MM.1S (cell line): ENCODE measurements at regions not wholly inside any gene's neighbourhood (a gene's known extent, or its start where the extent isn't known, plus 50 kb on each side); places are given as distances from the start of the nearest gene placed in this dataset.

Experiments
- DNase-seq: peaks from one replicate; pipeline ENCODE4 v3.0.0-alpha.2; 2015
- H2AFZ ChIP-seq: fragments of 300-600 bp; sonication (generic); 2 replicates; pipeline ENCODE4 v1.6.0; 2016; ENCODE audit warnings: antibody characterized with exemption, low read length
- H3F3A ChIP-seq: fragments of 300-600 bp; sonication (generic); 2 replicates; pipeline ENCODE4 v1.6.1; 2016; ENCODE audit warnings: mild to moderate bottlenecking, antibody characterized with exemption, low read length, moderate library complexity, mixed read lengths; ENCODE audit not compliant: insufficient read depth
- H3K27ac ChIP-seq: fragments of 300-600 bp; sonication (generic); 2 replicates; pipeline ENCODE4 v1.5.1; 2016; ENCODE audit warnings: mild to moderate bottlenecking, low read length
- H3K27me3 ChIP-seq: fragments of 300-600 bp; sonication (generic); replicated peaks from 2 replicates; pipeline ENCODE4 v1.6.0; 2016; ENCODE audit warnings: low read length; ENCODE audit not compliant: insufficient read depth
- H3K36me3 ChIP-seq: fragments of 300-600 bp; sonication (generic); replicated peaks from 2 replicates; pipeline ENCODE4 v1.6.1; 2016; ENCODE audit warnings: mild to moderate bottlenecking, low read length, mixed read lengths; ENCODE audit not compliant: insufficient read depth
- H3K4me1 ChIP-seq: fragments of 300-600 bp; sonication (generic); 2 replicates; pipeline ENCODE4 v1.6.1; 2016; ENCODE audit warnings: low read length, mixed read lengths
- H3K4me2 ChIP-seq: fragments of 300-600 bp; sonication (generic); 2 replicates; pipeline ENCODE4 v1.6.0; 2016; ENCODE audit warnings: low read depth, low read length
- H3K4me3 ChIP-seq: fragments of 300-600 bp; sonication (generic); 2 replicates; pipeline ENCODE4 v1.5.1; 2016; ENCODE audit warnings: low read length, mixed read lengths
- H3K79me2 ChIP-seq: fragments of 300-600 bp; sonication (generic); 2 replicates; pipeline ENCODE4 v1.6.1; 2016; ENCODE audit warnings: mixed run types, low read length, mixed read lengths
- H3K9ac ChIP-seq: fragments of 300-600 bp; sonication (generic); 2 replicates; pipeline ENCODE4 v1.6.1; 2016; ENCODE audit warnings: low read length, mixed read lengths
- H3K9me2 ChIP-seq: fragments of 300-600 bp; sonication (generic); replicated peaks from 2 replicates; pipeline ENCODE4 v1.6.1; 2016; ENCODE audit warnings: mild to moderate bottlenecking, low read length, mixed read lengths; ENCODE audit not compliant: insufficient read depth
- H3K9me3 ChIP-seq: fragments of 300-600 bp; sonication (generic); replicated peaks from 2 replicates; pipeline ENCODE4 v1.6.1; 2016; ENCODE audit warnings: mild to moderate bottlenecking, low read length, mixed read lengths; ENCODE audit not compliant: insufficient read depth
- H4K20me1 ChIP-seq: fragments of 300-600 bp; sonication (generic); 2 replicates; pipeline ENCODE4 v1.6.1; 2016; ENCODE audit warnings: mild to moderate bottlenecking, low read length, moderate library complexity, mixed read lengths; ENCODE audit not compliant: insufficient read depth
- CTCF ChIP-seq: fragments of 300-600 bp; sonication (generic); IDR thresholded peaks from 2 replicates; pipeline ENCODE4 v1.5.1; 2016; ENCODE audit warnings: antibody characterized with exemption, low read length, mixed read lengths
- EZH2 ChIP-seq: fragments of 300-600 bp; sonication (generic); optimal IDR thresholded peaks from 2 replicates; pipeline ENCODE3; 2017; ENCODE audit warnings: low read depth, mild to moderate bottlenecking, antibody characterized with exemption, low read length, mixed read lengths
- EZH2phosphoT487 ChIP-seq: fragments of 300-600 bp; sonication (generic); IDR thresholded peaks from 2 replicates; pipeline ENCODE4 v1.6.1; 2018; ENCODE audit warnings: antibody characterized with exemption, low read length

GRCh38 chr17:36746381-36747053, 145.1 kb downstream of the MRM1 start:
- Histone ChIP-seq H2AFZ (no peak overlapping the region), H3K36me3 (no peaks in the 10 kb centered on the region), H3F3A (no peaks in the 10 kb centered on the region; the same call in 1 of the 2 replicates), H3K4me3 (no peak overlapping the region), H3K27ac (no peak overlapping the region), H3K9me2 (no peaks in the 10 kb centered on the region), H3K27me3 (peaks cover 45% of the 10 kb centered on the region), H3K9me3 (no peaks in the 10 kb centered on the region), H3K9ac (no peak overlapping the region), H3K4me1 (no peaks in the 10 kb centered on the region), H3K79me2 (no peaks in the 10 kb centered on the region), H3K4me2 (no peak overlapping the region), H4K20me1 (no peaks in the 10 kb centered on the region)
- no peak for DNase-seq
- TF ChIP-seq CTCF: no peak
- no peak for TF ChIP-seq EZH2phosphoT487
- TF ChIP-seq EZH2: no peak

- peaks cover 53% of the 10 kb centered on the region for H3K27me3 ChIP-seq
- H4K20me1 ChIP-seq: no peaks in the 10 kb centered on the region
- no peaks in the 10 kb centered on the region; the same call in 1 of the 2 replicates for H3F3A ChIP-seq
- H2AFZ ChIP-seq: no peak overlapping the region
- H3K27ac ChIP-seq: no peak overlapping the region
- no peak overlapping the region for H3K4me3 ChIP-seq
- no peak overlapping the region for H3K4me2 ChIP-seq
- H3K4me1 ChIP-seq: no peaks in the 10 kb centered on the region
- TF ChIP-seq CTCF (no peak), EZH2 (no peak), EZH2phosphoT487 (no peak)
- H3K36me3 ChIP-seq: no peaks in the 10 kb centered on the region
- H3K9ac ChIP-seq: no peak overlapping the region
- no peaks in the 10 kb centered on the region for H3K79me2 ChIP-seq
- no peaks in the 10 kb centered on the region for H3K9me2 ChIP-seq
- no peaks in the 10 kb centered on the region for H3K9me3 ChIP-seq
- no peak for DNase-seq
Measured at GRCh38 chr17:36747861-36748260, 146.5 kb downstream of the MRM1 start.

GRCh38 chr17:36748272-36748671, 146.9 kb downstream of the MRM1 start:
- TF ChIP-seq EZH2phosphoT487: no peak
- TF ChIP-seq EZH2: no peak
- no peak for TF ChIP-seq CTCF

More at GRCh38 chr17:36748272-36748671, 146.9 kb downstream of the MRM1 start:
- H3K4me3 ChIP-seq: no peak overlapping the region
- H3K9me3 ChIP-seq: no peaks in the 10 kb centered on the region
- no peaks in the 10 kb centered on the region for H3K9me2 ChIP-seq
- DNase-seq: no peak
- H3K79me2 ChIP-seq: no peaks in the 10 kb centered on the region
- no peaks in the 10 kb centered on the region for H3K36me3 ChIP-seq
- no peaks in the 10 kb centered on the region; the same call in 1 of the 2 replicates for H3F3A ChIP-seq
- no peak overlapping the region for H3K27ac ChIP-seq
- no peak overlapping the region for H3K4me2 ChIP-seq
- no peaks in the 10 kb centered on the region for H4K20me1 ChIP-seq
- peaks cover 53% of the 10 kb centered on the region for H3K27me3 ChIP-seq
- H3K9ac ChIP-seq: no peak overlapping the region
- no peak overlapping the region for H2AFZ ChIP-seq
- no peaks in the 10 kb centered on the region for H3K4me1 ChIP-seq
